Thyroid gland (tissue), 4 donors: ENCODE measurements at regions not wholly inside any gene's neighbourhood (a gene's known extent, or its start where the extent isn't known, plus 50 kb on each side); places are given as distances from the start of the nearest gene placed in this dataset.
A peak's percentile ranks its signal among the peaks of the same experiment; 100 is the strongest.

Source experiments
- DNase-seq, 2 donors: peaks; one replicate each; pipeline ENCODE4 v3.0.0-alpha.2; 2019
- H3K27ac ChIP-seq, 3 donors: fragments of 200-600 bp; sonication (generic); 1 replicate in 2 of 3; 2 replicates in 1 of 3; pipeline ENCODE4 v1.5.1; 2016 to 2019; ENCODE audit warnings: mild to moderate bottlenecking in 1 of 3, moderate library complexity in 1 of 3
- H3K27me3 ChIP-seq: fragments of 200-600 bp; sonication (generic); one replicate; pipeline ENCODE4 v1.5.1; 2019
- H3K36me3 ChIP-seq, 2 donors: fragments of 200-600 bp; sonication (generic); one replicate each; pipeline ENCODE4 v1.5.1; 2016 to 2019
- H3K4me1 ChIP-seq, 2 donors: fragments of 200-600 bp; sonication (generic); one replicate each; pipeline ENCODE4 v1.5.1; 2017 to 2019
- H3K4me3 ChIP-seq, 3 donors: fragments of 200-600 bp; sonication (generic); replicated peaks in 1 of 3; 1 replicate in 2 of 3; 2 replicates in 1 of 3; pipeline ENCODE4 v1.5.1; 2016; ENCODE audit warnings: mild to moderate bottlenecking in 1 of 3
- H3K9me3 ChIP-seq: fragments of 200-600 bp; sonication (generic); one replicate; pipeline ENCODE4 v1.5.1; 2017
- CTCF ChIP-seq, 6 experiments: fragments of 200-600 bp in 3 of 6; fragments of 450-650 bp in 3 of 6; sonication (generic) in 3 of 6; IDR thresholded peaks; one replicate each; pipeline ENCODE4 v1.5.1; 2016 to 2019; ENCODE audit warnings: antibody characterized with exemption in 6 of 6, mild to moderate bottlenecking in 2 of 6, inconsistent platforms in 1 of 6, moderate library complexity in 1 of 6
- POLR2A ChIP-seq, 2 donors: fragments of 450-650 bp; IDR thresholded peaks; one replicate each; pipeline ENCODE4 v1.6.1; 2017; ENCODE audit warnings: antibody characterized with exemption in 2 of 2, mild to moderate bottlenecking in 2 of 2, moderate library complexity in 1 of 2
- WGBS, 2 donors: methylation state at CpG; one replicate each; pipeline ENCODE4 v1.1.5; 2017; 5-methylcytosine and 5-hydroxymethylcytosine counted together
- intact Hi-C: fragments of 100-400 bp; cut with DNase I; formaldehyde crosslinking; loops from one replicate; pipeline ENCODE4 v1.15.1; 2023

GRCh38 chr13:44181931-44182330, 191.7 kb upstream of the SERP2 start:
- TF ChIP-seq POLR2A (IDR thresholded peaks at IDR 0.05) (no peak), CTCF (IDR thresholded peaks at IDR 0.05) (no peak)
- WGBS, 2 donors = 86 to 94% methylated on average over 2 of the region's 2 CpGs
- DNase-seq = no peak
- H3K36me3 ChIP-seq = no peaks in the 10 kb centered on the region
- no peaks in the 10 kb centered on the region for H3K4me1 ChIP-seq
- no peak overlapping the region for H3K27ac ChIP-seq
- intact Hi-C loops = no loop called here
- no peaks in the 10 kb centered on the region for H3K27me3 ChIP-seq
- no peak overlapping the region for H3K4me3 ChIP-seq
- no peaks in the 10 kb centered on the region for H3K9me3 ChIP-seq

GRCh38 chr13:44184740-44185139, 188.9 kb upstream of the SERP2 start:
- DNase-seq = no peak
- Histone ChIP-seq H3K4me1 (no peaks in the 10 kb centered on the region), H3K36me3 (no peaks in the 10 kb centered on the region), H3K27ac (no peak overlapping the region), H3K27me3 (no peaks in the 10 kb centered on the region), H3K4me3 (no peak overlapping the region), H3K9me3 (no peaks in the 10 kb centered on the region)
- intact Hi-C loops = no loop called here
- 40 to 42% methylated on average over 1 of the region's 1 CpG for WGBS, 2 donors
- TF ChIP-seq POLR2A (IDR thresholded peaks at IDR 0.05) = no peak

GRCh38 chr13:44188257-44188656, 185.4 kb upstream of the SERP2 start:
- WGBS, 2 donors = 83 to 87% methylated on average over 2 of the region's 2 CpGs
- Histone ChIP-seq H3K4me1 (no peaks in the 10 kb centered on the region), H3K36me3 (no peaks in the 10 kb centered on the region), H3K9me3 (no peaks in the 10 kb centered on the region), H3K27me3 (no peaks in the 10 kb centered on the region), H3K27ac (no peak overlapping the region), H3K4me3 (no peak overlapping the region)
- intact Hi-C loops = no loop called here
- DNase-seq = no peak
- TF ChIP-seq POLR2A (IDR thresholded peaks at IDR 0.05) (no peak), CTCF (IDR thresholded peaks at IDR 0.05) (no peak)

GRCh38 chr13:44189085-44189484, 184.5 kb upstream of the SERP2 start:
- Histone ChIP-seq H3K27ac (no peak overlapping the region), H3K36me3 (no peaks in the 10 kb centered on the region), H3K27me3 (no peaks in the 10 kb centered on the region), H3K4me1 (no peaks in the 10 kb centered on the region), H3K9me3 (no peaks in the 10 kb centered on the region), H3K4me3 (no peak overlapping the region)
- WGBS, 2 donors = 89 to 92% methylated on average over 1 of the region's 1 CpG
- no peak for TF ChIP-seq CTCF (IDR thresholded peaks at IDR 0.05)
- intact Hi-C loops = no loop called here
- no peak for DNase-seq

GRCh38 chr13:44191103-44191502, 182.5 kb upstream of the SERP2 start:
- H3K27ac ChIP-seq = peak overlapping the region in 2 of 3 donors; percentile 36 to 47

More at GRCh38 chr13:44191103-44191502, 182.5 kb upstream of the SERP2 start:
- Histone ChIP-seq H3K9me3 (no peaks in the 10 kb centered on the region), H3K27me3 (no peaks in the 10 kb centered on the region), H3K4me1 (no peaks in the 10 kb centered on the region), H3K36me3 (no peaks in the 10 kb centered on the region), H3K4me3 (no peak overlapping the region)
- TF ChIP-seq CTCF (IDR thresholded peaks at IDR 0.05) (no peak), POLR2A (IDR thresholded peaks at IDR 0.05) (no peak)
- DNase-seq = no peak
- intact Hi-C loops = loop anchor here (10.0 kb wide), 1 partner anchor 244 kb away; no protein-coding TSS in a partner anchor
